ENCODE measurements at regions not wholly inside any gene's neighbourhood (a gene's known extent, or its start where the extent isn't known, plus 50 kb on each side); places are given as distances from the start of the nearest gene placed in this dataset.

- no CpG with 5 or more reads among the region's 1 CpG for WGBS (ENCODE audit: insufficient coverage, insufficient read length)
- DNase-seq (ENCODE audit: low read depth, low spot score) = no peak
- Histone ChIP-seq H3K27ac (ENCODE audit: low read length) (no peak overlapping the region), H3K4me3 (ENCODE audit: low read length) (no peak overlapping the region), H3K27me3 (ENCODE audit: control insufficient read depth, insufficient read depth, low read length) (no peaks in the 10 kb centered on the region), H3K36me3 (ENCODE audit: control insufficient read depth, insufficient read depth, low read length) (no peaks in the 10 kb centered on the region), H3K9me3 (ENCODE audit: control insufficient read depth, insufficient read depth, low read length) (no peaks in the 10 kb centered on the region), H3K4me1 (ENCODE audit: control insufficient read depth, insufficient read depth, low read length) (no peaks in the 10 kb centered on the region)
These were observed 481.7 kb upstream of the CLINT1 start for GRCh38 chr5:158340608-158341007.

- WGBS (ENCODE audit: insufficient coverage, insufficient read length) = no CpG with 5 or more reads among the region's 1 CpG
- H3K27ac ChIP-seq (ENCODE audit: low read length) = no peak overlapping the region
- no peaks in the 10 kb centered on the region for H3K27me3 ChIP-seq (ENCODE audit: control insufficient read depth, insufficient read depth, low read length)
- 0 out of 2 replicates have a peak, but pooled peaks cover 1% of the 10 kb centered on the region for H3K4me1 ChIP-seq (ENCODE audit: control insufficient read depth, insufficient read depth, low read length)
- no peak for DNase-seq (ENCODE audit: low read depth, low spot score)
- no peak overlapping the region for H3K4me3 ChIP-seq (ENCODE audit: low read length)
- no peaks in the 10 kb centered on the region for H3K9me3 ChIP-seq (ENCODE audit: control insufficient read depth, insufficient read depth, low read length)
- no peaks in the 10 kb centered on the region for H3K36me3 ChIP-seq (ENCODE audit: control insufficient read depth, insufficient read depth, low read length)
These were observed 467.3 kb upstream of the CLINT1 start for GRCh38 chr5:158326256-158326655.

GRCh38 chr5:158324236-158324635 is 465.3 kb upstream of the CLINT1 start:
- DNase-seq (ENCODE audit: low read depth, low spot score) = no peak

DNA sequence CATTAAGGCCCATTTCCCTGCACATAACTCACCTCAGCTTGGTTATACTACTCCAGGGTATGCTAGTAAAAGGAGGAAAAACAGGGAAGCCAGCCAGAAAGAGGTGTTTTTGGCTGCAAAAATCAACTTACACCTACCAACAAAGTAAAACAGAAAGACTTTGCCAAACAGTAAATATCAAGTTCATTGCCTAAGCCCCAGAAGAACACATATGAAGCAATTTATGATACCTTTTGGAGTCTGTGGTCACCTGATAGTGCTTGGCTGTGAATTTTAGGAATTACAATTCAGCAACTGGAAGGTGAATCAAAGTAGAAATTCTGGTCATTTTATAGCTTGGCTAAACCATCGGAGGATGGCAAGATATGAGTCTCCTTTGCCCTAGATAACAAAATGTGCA is 463.7 kb upstream of the CLINT1 start:
- Histone ChIP-seq H3K9me3 (ENCODE audit: control insufficient read depth, insufficient read depth, low read length) (no peaks in the 10 kb centered on the region), H3K4me1 (ENCODE audit: control insufficient read depth, insufficient read depth, low read length) (0 out of 2 replicates have a peak, but pooled peaks cover 1% of the 10 kb centered on the region), H3K4me3 (ENCODE audit: low read length) (no peak overlapping the region), H3K27ac (ENCODE audit: low read length) (no peak overlapping the region), H3K27me3 (ENCODE audit: control insufficient read depth, insufficient read depth, low read length) (no peaks in the 10 kb centered on the region), H3K36me3 (ENCODE audit: control insufficient read depth, insufficient read depth, low read length) (no peaks in the 10 kb centered on the region)
- WGBS (ENCODE audit: insufficient coverage, insufficient read length) = no CpG with 5 or more reads among the region's 1 CpG
- no peak for DNase-seq (ENCODE audit: low read depth, low spot score)

More at GRCh38 chr5:158324236-158324635, 465.3 kb upstream of the CLINT1 start:
- WGBS (ENCODE audit: insufficient coverage, insufficient read length) = no CpG with 5 or more reads among the region's 3 CpGs
- no peaks in the 10 kb centered on the region for H3K9me3 ChIP-seq (ENCODE audit: control insufficient read depth, insufficient read depth, low read length)
- H3K27me3 ChIP-seq (ENCODE audit: control insufficient read depth, insufficient read depth, low read length) = no peaks in the 10 kb centered on the region
- H3K4me3 ChIP-seq (ENCODE audit: low read length) = no peak overlapping the region
- 0 out of 2 replicates have a peak, but pooled peaks cover 1% of the 10 kb centered on the region for H3K4me1 ChIP-seq (ENCODE audit: control insufficient read depth, insufficient read depth, low read length)
- no peaks in the 10 kb centered on the region for H3K36me3 ChIP-seq (ENCODE audit: control insufficient read depth, insufficient read depth, low read length)
- H3K27ac ChIP-seq (ENCODE audit: low read length) = no peak overlapping the region

DNA sequence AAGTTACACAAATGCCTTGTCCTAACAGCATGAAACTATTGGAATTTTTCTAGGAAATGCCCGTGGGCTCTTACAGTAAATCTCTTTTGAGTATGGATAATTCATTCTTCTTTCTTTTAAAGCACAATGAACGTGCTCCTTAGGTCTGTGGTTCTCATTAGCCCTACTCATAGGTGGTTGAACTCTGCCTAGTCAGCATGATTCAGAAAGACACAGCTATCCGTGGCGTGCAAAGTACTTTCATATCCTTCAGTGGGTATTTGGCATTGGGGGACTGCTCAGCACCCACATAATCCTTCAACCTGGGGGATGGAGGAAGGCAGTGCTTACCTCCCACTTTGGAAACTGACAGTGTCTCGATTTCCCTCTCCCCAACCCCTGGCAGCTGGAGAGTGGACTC is 462.0 kb upstream of the CLINT1 start:
- no CpG with 5 or more reads among the region's 5 CpGs for WGBS (ENCODE audit: insufficient coverage, insufficient read length)
- no peak for DNase-seq (ENCODE audit: low read depth, low spot score)
- no peak overlapping the region for H3K27ac ChIP-seq (ENCODE audit: low read length)

GRCh38 chr5:158320178-158320674 is 461.3 kb upstream of the CLINT1 start:
- Histone ChIP-seq H3K27ac (ENCODE audit: low read length) (no peak overlapping the region), H3K36me3 (ENCODE audit: control insufficient read depth, insufficient read depth, low read length) (no peaks in the 10 kb centered on the region), H3K4me1 (ENCODE audit: control insufficient read depth, insufficient read depth, low read length) (no peaks in the 10 kb centered on the region), H3K27me3 (ENCODE audit: control insufficient read depth, insufficient read depth, low read length) (no peaks in the 10 kb centered on the region), H3K4me3 (ENCODE audit: low read length) (no peak overlapping the region), H3K9me3 (ENCODE audit: control insufficient read depth, insufficient read depth, low read length) (no peaks in the 10 kb centered on the region)
- DNase-seq (ENCODE audit: low read depth, low spot score) = no peak
- no CpG with 5 or more reads among the region's 5 CpGs for WGBS (ENCODE audit: insufficient coverage, insufficient read length)

More for the DNA sequence above, 462.0 kb upstream of the CLINT1 start:
- Histone ChIP-seq H3K4me1 (ENCODE audit: control insufficient read depth, insufficient read depth, low read length) (0 out of 2 replicates have a peak, but pooled peaks cover 1% of the 10 kb centered on the region), H3K4me3 (ENCODE audit: low read length) (no peak overlapping the region), H3K36me3 (ENCODE audit: control insufficient read depth, insufficient read depth, low read length) (no peaks in the 10 kb centered on the region), H3K27me3 (ENCODE audit: control insufficient read depth, insufficient read depth, low read length) (no peaks in the 10 kb centered on the region), H3K9me3 (ENCODE audit: control insufficient read depth, insufficient read depth, low read length) (no peaks in the 10 kb centered on the region)

GRCh38 chr5:158317507-158317906 is 458.6 kb upstream of the CLINT1 start:
- Histone ChIP-seq H3K27me3 (ENCODE audit: control insufficient read depth, insufficient read depth, low read length) (no peaks in the 10 kb centered on the region), H3K27ac (ENCODE audit: low read length) (no peak overlapping the region), H3K4me3 (ENCODE audit: low read length) (no peak overlapping the region), H3K4me1 (ENCODE audit: control insufficient read depth, insufficient read depth, low read length) (peaks cover 2% of the 10 kb centered on the region), H3K9me3 (ENCODE audit: control insufficient read depth, insufficient read depth, low read length) (no peaks in the 10 kb centered on the region), H3K36me3 (ENCODE audit: control insufficient read depth, insufficient read depth, low read length) (no peaks in the 10 kb centered on the region)
- WGBS (ENCODE audit: insufficient coverage, insufficient read length) = no CpG with 5 or more reads among the region's 4 CpGs
- DNase-seq (ENCODE audit: low read depth, low spot score) = no peak

DNA sequence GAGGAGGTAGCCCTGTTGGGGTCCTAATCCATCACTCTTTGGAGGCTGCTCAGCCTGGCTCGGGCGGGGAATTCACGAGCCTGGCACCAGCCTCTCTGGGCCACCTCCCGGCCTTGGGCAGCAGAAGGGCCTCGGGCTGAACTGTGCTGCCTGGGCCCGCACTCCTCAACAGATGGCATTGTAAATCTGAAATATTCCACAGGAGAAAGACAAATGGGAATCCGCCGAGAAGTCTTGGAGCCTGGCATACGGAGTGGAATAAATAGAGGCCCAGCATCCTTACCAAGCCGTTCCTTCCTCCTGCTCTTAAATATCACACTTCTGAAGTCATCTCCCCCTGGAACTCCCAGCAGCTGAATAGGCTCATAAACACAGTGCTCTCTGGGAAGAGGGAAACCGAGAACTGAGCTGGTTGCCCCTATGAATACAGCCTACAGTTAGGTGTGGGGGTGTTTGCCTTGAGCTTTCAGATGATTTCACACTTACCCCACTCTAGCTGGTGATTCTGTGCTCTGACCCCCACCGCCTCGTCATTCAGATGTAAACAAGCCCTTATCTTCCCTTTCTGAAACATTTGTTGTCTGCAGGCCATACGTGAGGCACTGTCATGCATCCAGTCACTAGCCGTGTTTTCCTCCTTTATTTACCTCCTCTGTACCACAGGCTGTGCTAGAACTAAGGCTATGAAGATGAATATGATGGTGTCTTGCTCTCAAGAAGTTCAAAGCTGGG is 455.0 kb upstream of the CLINT1 start:
- H3K27me3 ChIP-seq (ENCODE audit: control insufficient read depth, insufficient read depth, low read length) = no peaks in the 10 kb centered on the region
- no peaks in the 10 kb centered on the region for H3K9me3 ChIP-seq (ENCODE audit: control insufficient read depth, insufficient read depth, low read length)
- no peak for DNase-seq (ENCODE audit: low read depth, low spot score)
- H3K4me1 ChIP-seq (ENCODE audit: control insufficient read depth, insufficient read depth, low read length) = peaks cover 2% of the 10 kb centered on the region
- no peak overlapping the region for H3K27ac ChIP-seq (ENCODE audit: low read length)
- H3K36me3 ChIP-seq (ENCODE audit: control insufficient read depth, insufficient read depth, low read length) = no peaks in the 10 kb centered on the region
- H3K4me3 ChIP-seq (ENCODE audit: low read length) = no peak overlapping the region
- whole genome bisulfite sequencing (ENCODE audit: insufficient coverage, insufficient read length) = no CpG with 5 or more reads among the region's 15 CpGs

- H3K4me3 ChIP-seq (ENCODE audit: low read length) = no peak overlapping the region
- H3K9me3 ChIP-seq (ENCODE audit: control insufficient read depth, insufficient read depth, low read length) = no peaks in the 10 kb centered on the region
- H3K27me3 ChIP-seq (ENCODE audit: control insufficient read depth, insufficient read depth, low read length) = no peaks in the 10 kb centered on the region
- H3K27ac ChIP-seq (ENCODE audit: low read length) = no peak overlapping the region
- no peak for DNase-seq (ENCODE audit: low read depth, low spot score)
- peaks cover 2% of the 10 kb centered on the region for H3K4me1 ChIP-seq (ENCODE audit: control insufficient read depth, insufficient read depth, low read length)
- no CpG with 5 or more reads among the region's 12 CpGs for WGBS (ENCODE audit: insufficient coverage, insufficient read length)
- H3K36me3 ChIP-seq (ENCODE audit: control insufficient read depth, insufficient read depth, low read length) = no peaks in the 10 kb centered on the region
These were observed 454.2 kb upstream of the CLINT1 start for GRCh38 chr5:158313027-158313732.

DNA sequence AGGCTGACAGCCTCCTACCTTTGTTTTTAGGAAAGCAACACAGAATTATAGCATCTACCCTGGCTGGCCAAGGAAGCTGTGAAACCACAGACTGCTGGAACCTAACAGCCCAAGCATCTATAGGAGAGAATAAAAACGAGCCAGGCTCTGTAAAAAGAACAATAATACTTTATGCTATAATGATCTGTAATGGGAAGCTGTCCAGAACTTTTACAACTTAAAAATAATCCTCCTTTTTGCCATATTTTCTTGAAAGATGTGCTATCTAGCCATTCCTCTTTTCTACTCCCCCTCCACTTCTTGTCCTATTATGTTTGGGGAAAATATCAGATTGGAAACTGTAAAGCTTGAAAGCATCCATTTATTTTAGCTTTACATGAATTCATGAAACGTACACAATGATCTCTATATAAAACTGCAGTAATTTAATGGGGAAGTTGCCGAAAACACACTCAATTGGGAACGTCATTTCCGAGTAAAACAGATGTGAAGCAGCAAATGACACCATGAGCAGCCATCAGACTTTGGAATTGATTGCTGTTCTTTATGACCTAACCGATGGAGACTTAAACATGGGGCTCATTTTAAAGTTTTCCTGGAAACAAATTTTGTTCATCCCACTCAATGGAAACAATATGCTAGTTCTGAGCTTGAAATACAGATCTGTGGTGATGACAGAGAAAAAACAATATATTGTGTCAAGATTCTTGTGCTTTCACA is 450.3 kb upstream of the CLINT1 start:
- no peak overlapping the region for H3K27ac ChIP-seq (ENCODE audit: low read length)
- H3K4me3 ChIP-seq (ENCODE audit: low read length) = no peak overlapping the region
- DNase-seq (ENCODE audit: low read depth, low spot score) = no peak
- peaks cover 2% of the 10 kb centered on the region for H3K4me1 ChIP-seq (ENCODE audit: control insufficient read depth, insufficient read depth, low read length)
- WGBS (ENCODE audit: insufficient coverage, insufficient read length) = no CpG with 5 or more reads among the region's 6 CpGs
- H3K9me3 ChIP-seq (ENCODE audit: control insufficient read depth, insufficient read depth, low read length) = no peaks in the 10 kb centered on the region
- H3K36me3 ChIP-seq (ENCODE audit: control insufficient read depth, insufficient read depth, low read length) = no peaks in the 10 kb centered on the region
- no peaks in the 10 kb centered on the region for H3K27me3 ChIP-seq (ENCODE audit: control insufficient read depth, insufficient read depth, low read length)

All from iPS DF 6.9 (cell line).